Effector memory CD8-positive, alpha-beta T cell (primary cell): ENCODE measurements at regions not wholly inside any gene's neighbourhood (a gene's known extent, or its start where the extent isn't known, plus 50 kb on each side); places are given as distances from the start of the nearest gene placed in this dataset.

ENCODE experiments used
- ATAC-seq: fragments of 150-1000 bp; cut with Tn5 transposase; replicated peaks from 2 replicates; pipeline ENCODE4 v1.10.0; 2021; ENCODE audit warnings: mild to moderate bottlenecking, moderate library complexity
- DNase-seq, 3 experiments: peaks; one replicate each; pipeline ENCODE4 v3.0.0; 2021
- H3K27ac Mint-ChIP-seq, 2 donors: one replicate each; pipeline ENCODE4 v1.8.0; 2022; ENCODE audit warnings: mild to moderate bottlenecking in 2 of 2, mixed read lengths in 2 of 2, moderate library complexity in 2 of 2
- H3K27me3 Mint-ChIP-seq, 2 donors: one replicate each; pipeline ENCODE4 v1.8.0; 2022; ENCODE audit warnings: mixed read lengths in 2 of 2
- H3K36me3 Mint-ChIP-seq: one replicate; pipeline ENCODE4 v1.8.0; 2022; ENCODE audit warnings: mild to moderate bottlenecking, moderate library complexity, mixed read lengths; ENCODE audit not compliant: insufficient read depth
- H3K4me1 Mint-ChIP-seq, 2 donors: one replicate each; pipeline ENCODE4 v1.8.0; 2022; ENCODE audit warnings: low read depth in 2 of 2, mixed read lengths in 2 of 2
- H3K4me3 Mint-ChIP-seq, 2 donors: one replicate each; pipeline ENCODE4 v1.8.0; 2022; ENCODE audit warnings: mild to moderate bottlenecking in 2 of 2, mixed read lengths in 2 of 2, moderate library complexity in 2 of 2
- H3K9me3 Mint-ChIP-seq, 2 donors: one replicate each; pipeline ENCODE4 v1.8.0; 2022; ENCODE audit warnings: mixed read lengths in 2 of 2

- Mint-ChIP-seq H3K4me3 (no peak overlapping the region), H3K36me3 (no peaks in the 10 kb centered on the region), H3K27ac (no peak overlapping the region), H3K4me1 (no peaks in the 10 kb centered on the region), H3K9me3 (peaks cover 0 to 1% of the 10 kb centered on the region in 2 donors), H3K27me3 (no peaks in the 10 kb centered on the region)
- no peak for DNase-seq
- ATAC-seq = no peak
These were observed 350.3 kb downstream of the STIM2 start for GRCh38 chr4:27210956-27211355.

- DNase-seq (no peak), ATAC-seq (no peak)
- no peaks in the 10 kb centered on the region for H3K36me3 Mint-ChIP-seq
- no peaks in the 10 kb centered on the region for H3K27me3 Mint-ChIP-seq
- H3K4me1 Mint-ChIP-seq = no peaks in the 10 kb centered on the region
- H3K4me3 Mint-ChIP-seq = no peak overlapping the region
- peaks cover 0 to 1% of the 10 kb centered on the region in 2 donors for H3K9me3 Mint-ChIP-seq
- H3K27ac Mint-ChIP-seq = no peak overlapping the region
These were observed 353.4 kb downstream of the STIM2 start for GRCh38 chr4:27214010-27214409.

- Mint-ChIP-seq H3K4me3 (no peak overlapping the region), H3K36me3 (no peaks in the 10 kb centered on the region), H3K27ac (no peak overlapping the region), H3K27me3 (no peaks in the 10 kb centered on the region), H3K4me1 (no peaks in the 10 kb centered on the region), H3K9me3 (peaks cover 0 to 1% of the 10 kb centered on the region in 2 donors)
- ATAC-seq = no peak
- DNase-seq = no peak
These were observed 354.7 kb downstream of the STIM2 start for GRCh38 chr4:27215220-27215826.

DNA sequence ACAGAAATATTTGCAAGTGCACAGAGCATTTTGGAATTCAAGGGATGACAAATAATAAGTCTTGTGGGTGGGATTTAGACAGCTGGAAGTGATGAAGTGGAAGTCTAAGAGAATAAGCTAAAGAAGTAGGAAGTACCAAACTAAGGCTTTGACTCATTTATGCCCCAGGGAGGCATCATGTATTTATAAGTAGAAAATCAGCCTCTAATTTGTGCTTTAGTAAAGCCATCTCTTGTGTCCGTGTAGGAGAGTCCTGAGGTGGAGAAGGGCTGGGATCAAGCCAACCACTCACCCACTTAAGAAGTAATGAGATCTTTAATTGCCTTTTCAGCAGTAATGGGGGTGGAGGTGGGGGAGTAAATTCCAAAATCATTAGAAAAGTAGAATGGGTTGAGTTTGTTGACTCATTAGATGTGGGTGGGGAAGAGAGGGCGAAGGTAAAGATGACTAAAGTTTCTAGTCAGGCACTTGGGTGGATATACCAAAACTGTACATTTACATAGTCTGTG, 356.7 kb downstream of the STIM2 start:
- Mint-ChIP-seq H3K9me3 (peaks cover 0 to 1% of the 10 kb centered on the region in 2 donors), H3K4me1 (no peaks in the 10 kb centered on the region)
- ATAC-seq = no peak

DNA sequence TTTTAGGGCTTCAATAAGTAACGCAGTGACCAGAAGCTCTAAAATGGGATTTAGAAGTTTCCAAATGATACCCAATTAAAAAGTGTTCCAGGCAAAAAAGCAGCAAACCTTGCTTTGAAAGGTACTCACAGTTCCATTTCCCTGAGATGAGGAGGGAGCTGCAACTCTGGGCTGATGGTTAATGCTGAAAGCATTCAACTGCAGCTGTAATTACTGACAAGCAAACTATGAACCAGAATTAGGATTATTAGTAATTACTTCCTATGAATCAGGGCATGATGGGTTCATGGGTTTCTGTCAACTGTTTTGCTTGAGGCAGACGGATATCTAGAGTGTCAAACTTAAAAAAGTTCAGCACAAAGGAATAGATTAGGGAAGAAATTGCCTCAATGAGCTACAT, 357.4 kb downstream of the STIM2 start:
- H3K4me1 Mint-ChIP-seq = no peaks in the 10 kb centered on the region
- peaks cover 0 to 1% of the 10 kb centered on the region in 2 donors for H3K9me3 Mint-ChIP-seq
- no peaks in the 10 kb centered on the region for H3K27me3 Mint-ChIP-seq
- ATAC-seq = no peak
- H3K27ac Mint-ChIP-seq = no peak overlapping the region
- H3K36me3 Mint-ChIP-seq = no peaks in the 10 kb centered on the region
- H3K4me3 Mint-ChIP-seq = no peak overlapping the region
- DNase-seq = no peak

More for the DNA sequence above, 356.7 kb downstream of the STIM2 start:
- no peak for DNase-seq
- H3K36me3 Mint-ChIP-seq = no peaks in the 10 kb centered on the region
- no peak overlapping the region for H3K27ac Mint-ChIP-seq
- no peak overlapping the region for H3K4me3 Mint-ChIP-seq
- H3K27me3 Mint-ChIP-seq = no peaks in the 10 kb centered on the region

DNA sequence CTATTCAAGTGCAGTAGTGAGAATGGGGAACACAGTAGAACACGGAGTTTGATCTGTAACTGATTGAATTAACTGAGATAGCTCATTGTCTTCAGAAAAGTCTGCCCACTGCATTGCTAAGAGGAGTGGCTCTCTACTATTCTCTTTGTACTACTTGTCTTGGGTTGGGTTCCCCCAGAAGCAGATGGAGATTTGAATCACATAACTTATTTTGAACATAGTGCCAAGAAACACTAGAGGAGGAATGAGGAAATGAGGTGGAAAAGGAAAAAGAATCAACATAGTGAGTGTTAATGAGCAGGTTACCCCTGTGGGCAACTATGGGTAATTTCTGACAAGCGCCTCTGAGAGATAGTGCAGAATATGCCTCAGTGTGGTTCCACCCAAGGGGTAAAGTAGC, 362.7 kb downstream of the STIM2 start:
- Mint-ChIP-seq H3K9me3 (no peaks in the 10 kb centered on the region), H3K4me1 (no peaks in the 10 kb centered on the region), H3K36me3 (no peaks in the 10 kb centered on the region), H3K27ac (no peak overlapping the region), H3K27me3 (no peaks in the 10 kb centered on the region), H3K4me3 (no peak overlapping the region)
- ATAC-seq = no peak
- DNase-seq = no peak

- ATAC-seq = no peak
- Mint-ChIP-seq H3K4me3 (no peak overlapping the region), H3K36me3 (no peaks in the 10 kb centered on the region), H3K27ac (no peak overlapping the region), H3K4me1 (no peaks in the 10 kb centered on the region), H3K27me3 (no peaks in the 10 kb centered on the region), H3K9me3 (peaks cover 4 to 12% of the 10 kb centered on the region in 2 donors)
- DNase-seq = no peak
These were observed 372.9 kb downstream of the STIM2 start for GRCh38 chr4:27233531-27233930.

DNA sequence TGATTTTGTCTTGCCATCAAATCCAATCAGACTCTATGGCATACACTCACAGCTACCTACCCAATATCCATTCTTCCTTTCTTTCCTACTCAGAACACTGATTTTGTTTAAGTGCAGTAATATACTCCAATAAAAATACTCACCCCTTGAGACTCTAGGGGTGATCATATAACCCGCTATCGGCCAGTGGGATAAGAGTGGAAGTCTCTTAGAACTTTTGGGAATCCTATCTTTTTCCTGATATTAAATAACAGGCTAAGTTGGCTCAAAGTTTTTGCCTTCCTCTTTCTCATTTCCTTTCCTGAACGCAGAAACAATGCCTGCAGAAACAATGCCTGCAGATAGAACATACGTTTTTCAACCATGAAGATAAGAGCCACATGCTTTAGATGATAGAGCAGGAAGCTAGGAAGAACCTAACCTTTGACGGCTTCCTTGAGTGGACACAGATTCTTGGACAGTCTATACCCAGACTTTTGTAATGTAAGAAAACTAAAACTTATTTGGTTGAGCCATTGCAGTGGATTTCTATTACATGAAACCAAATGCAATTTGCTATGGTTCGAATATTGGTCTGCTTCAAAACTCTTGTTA, 373.8 kb downstream of the STIM2 start:
- H3K9me3 Mint-ChIP-seq = peaks cover 6 to 12% of the 10 kb centered on the region in 2 donors

DNA sequence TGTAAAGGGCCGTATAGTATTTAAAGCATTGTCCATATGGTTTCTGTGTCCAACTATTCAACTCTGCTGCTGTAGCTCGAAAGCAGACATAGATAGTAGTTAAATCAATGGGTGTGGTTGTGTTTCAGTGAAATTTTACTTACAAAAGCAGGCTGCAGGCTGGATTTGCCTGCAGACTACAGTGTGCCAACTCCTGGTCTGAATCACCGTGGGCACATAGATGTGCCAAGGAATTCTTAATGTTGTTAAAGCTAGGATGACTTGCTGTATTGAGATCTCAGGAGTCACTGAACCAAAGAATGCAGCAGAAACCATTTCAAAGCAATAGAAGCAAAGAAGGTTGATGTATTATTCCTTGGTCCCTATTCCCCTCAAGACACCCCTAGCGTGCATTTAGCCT, 379.0 kb downstream of the STIM2 start:
- H3K9me3 Mint-ChIP-seq = peaks cover 4 to 5% of the 10 kb centered on the region in 2 donors
- no peaks in the 10 kb centered on the region for H3K27me3 Mint-ChIP-seq
- no peak overlapping the region for H3K27ac Mint-ChIP-seq
- DNase-seq (no peak), ATAC-seq (no peak)
- H3K4me1 Mint-ChIP-seq = no peaks in the 10 kb centered on the region
- no peaks in the 10 kb centered on the region for H3K36me3 Mint-ChIP-seq
- no peak overlapping the region for H3K4me3 Mint-ChIP-seq

More for the DNA sequence above, 373.8 kb downstream of the STIM2 start:
- Mint-ChIP-seq H3K27me3 (no peaks in the 10 kb centered on the region), H3K36me3 (no peaks in the 10 kb centered on the region), H3K4me3 (no peak overlapping the region), H3K27ac (no peak overlapping the region), H3K4me1 (no peaks in the 10 kb centered on the region)
- ATAC-seq (no peak), DNase-seq (no peak)

GRCh38 chr4:27242217-27242616, 381.6 kb downstream of the STIM2 start:
- no peak for ATAC-seq
- peaks cover 3 to 5% of the 10 kb centered on the region in 2 donors for H3K9me3 Mint-ChIP-seq
- H3K36me3 Mint-ChIP-seq = no peaks in the 10 kb centered on the region
- no peaks in the 10 kb centered on the region for H3K4me1 Mint-ChIP-seq
- no peaks in the 10 kb centered on the region for H3K27me3 Mint-ChIP-seq
- no peak for DNase-seq
- H3K27ac Mint-ChIP-seq = no peak overlapping the region
- H3K4me3 Mint-ChIP-seq = no peak overlapping the region

- no peak for DNase-seq
- Mint-ChIP-seq H3K4me1 (no peaks in the 10 kb centered on the region), H3K9me3 (peaks cover 0 to 1% of the 10 kb centered on the region in 2 donors), H3K27ac (no peak overlapping the region), H3K27me3 (no peaks in the 10 kb centered on the region), H3K36me3 (no peaks in the 10 kb centered on the region), H3K4me3 (no peak overlapping the region)
- no peak for ATAC-seq
These were observed 384.6 kb downstream of the STIM2 start for GRCh38 chr4:27245216-27245615.

- H3K4me1 Mint-ChIP-seq = no peaks in the 10 kb centered on the region
- peaks cover 0 to 1% of the 10 kb centered on the region in 2 donors for H3K9me3 Mint-ChIP-seq
- ATAC-seq = no peak
- no peaks in the 10 kb centered on the region for H3K36me3 Mint-ChIP-seq
- no peaks in the 10 kb centered on the region for H3K27me3 Mint-ChIP-seq
- H3K27ac Mint-ChIP-seq = no peak overlapping the region
- no peak for DNase-seq
- no peak overlapping the region for H3K4me3 Mint-ChIP-seq
These were observed 388.2 kb downstream of the STIM2 start for GRCh38 chr4:27248829-27249228.

GRCh38 chr4:27251771-27252170, 391.1 kb downstream of the STIM2 start:
- no peak for DNase-seq
- Mint-ChIP-seq H3K4me1 (no peaks in the 10 kb centered on the region), H3K9me3 (no peaks in the 10 kb centered on the region)

DNA sequence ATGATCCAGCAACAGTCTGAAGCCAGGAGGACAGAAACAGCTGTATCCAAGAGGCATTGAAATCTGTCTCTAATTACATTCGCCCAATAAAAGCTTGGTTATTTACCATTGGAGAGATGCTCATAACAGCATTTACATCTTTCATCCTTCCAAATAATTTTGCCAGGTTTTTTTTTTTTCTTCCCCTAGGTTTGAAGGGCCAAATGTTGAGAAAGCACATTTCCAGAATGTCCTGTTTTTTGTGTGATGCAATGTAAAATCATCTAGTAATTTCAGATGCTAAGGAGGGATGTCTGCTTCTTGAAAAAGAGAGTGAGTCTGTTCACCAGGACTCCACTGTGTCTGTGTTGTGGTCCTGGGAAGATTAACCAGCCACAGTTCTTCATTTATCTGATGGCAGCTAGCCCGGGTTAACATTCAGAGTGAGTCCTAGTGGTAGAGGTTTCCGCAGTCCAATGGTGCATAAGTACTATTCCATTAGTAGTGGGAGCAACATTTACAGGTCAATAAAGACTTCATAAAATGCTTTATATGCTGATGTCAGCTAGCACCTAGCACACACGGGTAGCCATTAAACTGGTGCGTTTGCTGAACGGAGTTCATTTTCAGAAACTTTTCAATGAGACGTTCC, 406.8 kb downstream of the STIM2 start:
- DNase-seq = no peak
- H3K27ac Mint-ChIP-seq = no peak overlapping the region
- no peaks in the 10 kb centered on the region for H3K27me3 Mint-ChIP-seq
- H3K9me3 Mint-ChIP-seq = peaks cover 0 to 2% of the 10 kb centered on the region in 2 donors
- no peaks in the 10 kb centered on the region for H3K4me1 Mint-ChIP-seq
- H3K36me3 Mint-ChIP-seq = no peaks in the 10 kb centered on the region
- H3K4me3 Mint-ChIP-seq = no peak overlapping the region
- ATAC-seq = no peak

More at GRCh38 chr4:27251771-27252170, 391.1 kb downstream of the STIM2 start:
- H3K4me3 Mint-ChIP-seq = no peak overlapping the region
- H3K27ac Mint-ChIP-seq = no peak overlapping the region
- H3K36me3 Mint-ChIP-seq = no peaks in the 10 kb centered on the region
- H3K27me3 Mint-ChIP-seq = no peaks in the 10 kb centered on the region
- ATAC-seq = no peak
